Neural cell (in vitro differentiated cells): ENCODE measurements at regions not wholly inside any gene's neighbourhood (a gene's known extent, or its start where the extent isn't known, plus 50 kb on each side); places are given as distances from the start of the nearest gene placed in this dataset.

Experiments
- POLR2AphosphoS5 ChIP-seq: IDR thresholded peaks from 2 replicates; pipeline ENCODE4 v1.6.1; 2012
- SMC3 ChIP-seq: fragments of 450-650 bp; conservative IDR thresholded peaks from 2 replicates; pipeline ENCODE4 v1.6.1; 2014; ENCODE audit warnings: antibody characterized with exemption, mild to moderate bottlenecking, moderate library complexity; ENCODE audit not compliant: poor library complexity

DNA sequence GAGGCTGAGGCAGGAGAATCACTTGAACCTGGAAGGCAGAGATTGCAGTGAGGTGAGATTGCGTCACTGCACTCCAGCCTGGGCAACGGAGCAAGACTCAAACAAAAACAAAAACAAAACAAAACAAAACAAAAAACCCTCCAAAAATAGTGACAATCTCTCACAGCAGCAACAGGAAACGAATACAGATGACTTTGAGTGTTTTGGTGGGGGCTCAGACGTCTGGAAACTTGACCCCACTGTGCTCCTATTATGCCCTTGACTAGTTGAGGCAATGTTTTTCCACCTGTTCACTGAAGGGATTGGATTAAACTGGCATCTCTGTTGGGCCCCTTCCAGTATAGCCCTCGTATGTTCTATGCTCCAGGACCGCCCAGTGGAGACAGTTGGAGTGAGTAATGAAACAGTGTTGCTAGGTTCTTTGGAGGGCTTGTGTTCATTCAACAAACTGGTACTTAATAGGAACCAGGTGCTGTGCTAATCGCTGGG, 167.0 kb downstream of the UTP18 start:
- TF ChIP-seq SMC3 = no peak
- no peak for TF ChIP-seq POLR2AphosphoS5
